PFSK-1 (cell line): ENCODE measurements at regions not wholly inside any gene's neighbourhood (a gene's known extent, or its start where the extent isn't known, plus 50 kb on each side); places are given as distances from the start of the nearest gene placed in this dataset.

Experiments used
- REST ChIP-seq, 2 experiments: IDR thresholded peaks; 2 replicates each; pipeline versions ENCODE4 v1.6.1 to v1.8.0; 2011 to 2012; ENCODE audit warnings: low read depth in 2 of 2, low read length in 2 of 2, control low read depth in 1 of 2, inconsistent platforms in 1 of 2, mild to moderate bottlenecking in 1 of 2, moderate library complexity in 1 of 2; ENCODE audit not compliant: insufficient read depth in 1 of 2
- SIN3A ChIP-seq: IDR thresholded peaks from 2 replicates; pipeline ENCODE4 v1.6.1; 2012; ENCODE audit warnings: mild to moderate bottlenecking, low read length, moderate library complexity, borderline replicate concordance; ENCODE audit not compliant: insufficient read depth
- TAF1 ChIP-seq: IDR thresholded peaks from 2 replicates; pipeline ENCODE4 v1.6.1; 2012; ENCODE audit warnings: low read length, control low read depth, borderline replicate concordance; ENCODE audit not compliant: insufficient read depth

GRCh38 chr2:76247006-76247405 lies 536.3 kb upstream of the GCFC2 start:
- TF ChIP-seq TAF1 = no peak
- TF ChIP-seq SIN3A = no peak
- TF ChIP-seq REST (IDR thresholded peaks at IDR 0.05; ENCODE audit: insufficient read depth in 1 of 2, low read depth in 2 of 2, low read length in 2 of 2) = no peak
